Fibroblast of lung (primary cell): ENCODE measurements at regions not wholly inside any gene's neighbourhood (a gene's known extent, or its start where the extent isn't known, plus 50 kb on each side); places are given as distances from the start of the nearest gene placed in this dataset.

Experiments
- CTCF ChIP-seq, 2 donors: IDR thresholded peaks in 1 of 2; conservative IDR thresholded peaks in 1 of 2; 1 replicate in 1 of 2; 2 replicates in 1 of 2; pipeline ENCODE4 v1.5.1; 2011 to 2012; ENCODE audit warnings: low read length in 2 of 2, control low read depth in 1 of 2, inconsistent platforms in 1 of 2, low read depth in 1 of 2, mild to moderate bottlenecking in 1 of 2
- EZH2 ChIP-seq: IDR thresholded peaks from 2 replicates; pipeline ENCODE4 v1.5.1; 2012; ENCODE audit warnings: low read length, control low read depth, mild to moderate bottlenecking; ENCODE audit errors: missing control alignments

DNA sequence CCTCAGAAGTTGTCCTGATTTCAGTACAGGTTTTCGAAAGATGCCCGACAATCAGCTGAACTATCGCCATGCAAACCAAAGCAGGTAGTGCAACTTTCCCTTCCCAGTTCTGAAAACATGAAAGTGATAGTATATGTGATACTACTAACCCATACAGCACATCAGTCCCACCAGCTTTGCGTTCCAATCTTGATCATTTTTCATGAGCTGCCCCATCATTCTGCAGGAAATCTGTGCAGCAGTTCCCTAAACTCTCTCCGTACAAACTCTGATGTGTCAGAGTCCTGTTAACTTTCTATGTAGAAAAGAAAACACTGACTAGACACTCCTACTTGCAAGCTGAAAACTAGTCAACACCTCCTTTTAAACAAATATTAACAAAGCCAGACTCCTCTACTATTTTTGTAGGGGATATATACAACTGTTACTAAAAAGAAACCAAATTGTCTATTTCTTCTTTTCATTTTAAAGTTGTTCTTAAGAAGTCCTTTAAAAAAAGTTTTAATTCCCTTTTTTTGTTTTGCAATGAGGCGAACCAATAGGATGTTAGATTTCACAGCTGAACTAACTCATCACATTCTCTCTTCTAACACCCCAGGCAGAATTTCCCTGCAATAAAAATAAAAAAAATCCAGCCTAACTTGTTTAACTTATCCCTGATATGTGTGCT lies 99.6 kb upstream of the DST start:
- TF ChIP-seq CTCF (conservative IDR thresholded peaks at IDR 0.05 in 1 of 2, IDR thresholded peaks at IDR 0.05 in 1 of 2; ENCODE audit: low read depth in 1 of 2, low read length in 2 of 2) (no peak), EZH2 (no peak)
